SU-DHL-6 (cell line): ENCODE measurements at regions not wholly inside any gene's neighbourhood (a gene's known extent, or its start where the extent isn't known, plus 50 kb on each side); places are given as distances from the start of the nearest gene placed in this dataset.

Experiments
- H2AFZ ChIP-seq: fragments of 200-600 bp; sonication (generic); 2 replicates; pipeline ENCODE4 v1.6.1; 2014; ENCODE audit warnings: low read depth, mild to moderate bottlenecking, moderate library complexity, mixed read lengths, antibody characterized with exemption, low read length; ENCODE audit not compliant: severe bottlenecking
- H3F3A ChIP-seq: fragments of 200-600 bp; shearing (Covaris generic); 2 replicates; pipeline ENCODE4 v1.6.0; 2016; ENCODE audit warnings: antibody characterized with exemption, mild to moderate bottlenecking; ENCODE audit not compliant: insufficient read depth
- H3K27ac ChIP-seq: fragments of 200-600 bp; sonication (generic); 2 replicates; pipeline ENCODE4 v1.5.1; 2016; ENCODE audit warnings: low read depth, mild to moderate bottlenecking, low read length, moderate library complexity, mixed read lengths
- H3K27me3 ChIP-seq: fragments of 200-600 bp; sonication (generic), shearing (Covaris generic); 2 replicates; pipeline ENCODE4 v1.6.0; 2014; ENCODE audit warnings: mild to moderate bottlenecking, low read length
- H3K36me3 ChIP-seq: fragments of 200-600 bp; sonication (generic); 2 replicates; pipeline ENCODE4 v1.6.1; 2014; ENCODE audit warnings: mild to moderate bottlenecking, low read length, mixed read lengths
- H3K4me2 ChIP-seq: fragments of 300-600, 200-600 bp; shearing (Covaris generic), sonication (generic); 2 replicates; pipeline ENCODE4 v1.6.0; 2014; ENCODE audit warnings: low read length, low read depth, mild to moderate bottlenecking; ENCODE audit not compliant: poor library complexity, severe bottlenecking
- H3K4me3 ChIP-seq: fragments of 200-600 bp; sonication (generic); 2 replicates; pipeline ENCODE4 v1.5.1; 2014; ENCODE audit warnings: antibody characterized with exemption, low read length, mild to moderate bottlenecking, mixed read lengths; ENCODE audit not compliant: insufficient read depth, poor library complexity, severe bottlenecking
- H3K79me2 ChIP-seq: fragments of 200-600 bp; sonication (generic); 2 replicates; pipeline ENCODE4 v1.6.1; 2014; ENCODE audit warnings: mild to moderate bottlenecking, low read length, moderate library complexity; ENCODE audit not compliant: insufficient read depth
- H3K9ac ChIP-seq: fragments of 200-600 bp; sonication (generic); 2 replicates; pipeline ENCODE4 v1.7.0; 2014; ENCODE audit warnings: mild to moderate bottlenecking, low read length
- H3K9me2 ChIP-seq: fragments of 200-600 bp; sonication (generic); replicated peaks from 2 replicates; pipeline ENCODE4 v1.6.1; 2014; ENCODE audit warnings: low read length; ENCODE audit not compliant: insufficient read depth
- H3K9me3 ChIP-seq: fragments of 200-600 bp; sonication (generic); 2 replicates; pipeline ENCODE4 v1.6.1; 2014; ENCODE audit warnings: low read length, mixed read lengths; ENCODE audit not compliant: insufficient read depth
- H4K20me1 ChIP-seq: fragments of 200-600 bp; sonication (generic); 2 replicates; pipeline ENCODE4 v1.6.1; 2014; ENCODE audit warnings: low read depth, mild to moderate bottlenecking, antibody characterized with exemption, low read length, moderate library complexity, mixed read lengths
- CTCF ChIP-seq: fragments of 200-600 bp; sonication (generic); IDR thresholded peaks from one replicate; pipeline ENCODE4 v1.5.1; 2017; ENCODE audit warnings: antibody characterized with exemption, mild to moderate bottlenecking, low read length, moderate library complexity; ENCODE audit not compliant: insufficient read depth, poor library complexity, severe bottlenecking
- EZH2phosphoT487 ChIP-seq: fragments of 200-600 bp; sonication (generic), shearing (Covaris generic); conservative IDR thresholded peaks from 2 replicates; pipeline ENCODE4 v1.6.1; 2018; ENCODE audit warnings: mild to moderate bottlenecking, antibody characterized with exemption, low read length, moderate library complexity, mixed read lengths

- no peaks in the 10 kb centered on the region for H3K36me3 ChIP-seq
- no peaks in the 10 kb centered on the region for H3K9me3 ChIP-seq
- H3K9me2 ChIP-seq, result no peaks in the 10 kb centered on the region
- H2AFZ ChIP-seq, result no peak overlapping the region
- H3F3A ChIP-seq, result no peaks in the 10 kb centered on the region
- H3K27ac ChIP-seq, result no peak overlapping the region
- H3K4me3 ChIP-seq, result no peak overlapping the region
- H3K4me2 ChIP-seq, result no peak overlapping the region
- H3K79me2 ChIP-seq, result no peaks in the 10 kb centered on the region
- no peak overlapping the region for H3K9ac ChIP-seq
- H4K20me1 ChIP-seq, result no peaks in the 10 kb centered on the region
- TF ChIP-seq EZH2phosphoT487 (no peak), CTCF (no peak)
- 0 out of 2 replicates have a peak, but pooled peaks cover 5% of the 10 kb centered on the region for H3K27me3 ChIP-seq
Observed at GRCh38 chr13:52938065-52938464, 89.6 kb upstream of the PCDH8 start.

- no peak overlapping the region for H3K4me2 ChIP-seq
- H3K9me3 ChIP-seq, result no peaks in the 10 kb centered on the region
- no peaks in the 10 kb centered on the region for H3K79me2 ChIP-seq
- TF ChIP-seq EZH2phosphoT487, result no peak
- TF ChIP-seq CTCF, result no peak
- no peak overlapping the region for H2AFZ ChIP-seq
- no peak overlapping the region for H3K4me3 ChIP-seq
- H3K9ac ChIP-seq, result no peak overlapping the region
- H3K9me2 ChIP-seq, result no peaks in the 10 kb centered on the region
- 0 out of 2 replicates have a peak, but pooled peaks cover 5% of the 10 kb centered on the region for H3K27me3 ChIP-seq
- H4K20me1 ChIP-seq, result no peaks in the 10 kb centered on the region
- no peaks in the 10 kb centered on the region for H3F3A ChIP-seq
- no peaks in the 10 kb centered on the region for H3K36me3 ChIP-seq
- H3K27ac ChIP-seq, result no peak overlapping the region
Observed at GRCh38 chr13:52936806-52937205, 88.4 kb upstream of the PCDH8 start.

GRCh38 chr13:52934258-52934657 lies 85.8 kb upstream of the PCDH8 start:
- no peaks in the 10 kb centered on the region for H4K20me1 ChIP-seq
- no peak for TF ChIP-seq EZH2phosphoT487
- TF ChIP-seq CTCF, result no peak
- no peak overlapping the region for H3K4me2 ChIP-seq
- H3K79me2 ChIP-seq, result no peaks in the 10 kb centered on the region
- H2AFZ ChIP-seq, result no peak overlapping the region
- no peaks in the 10 kb centered on the region for H3F3A ChIP-seq
- no peak overlapping the region for H3K4me3 ChIP-seq
- 0 out of 2 replicates have a peak, but pooled peaks cover 5% of the 10 kb centered on the region for H3K27me3 ChIP-seq
- no peaks in the 10 kb centered on the region for H3K36me3 ChIP-seq
- no peaks in the 10 kb centered on the region for H3K9me3 ChIP-seq
- H3K9ac ChIP-seq, result no peak overlapping the region
- H3K27ac ChIP-seq, result no peak overlapping the region
- H3K9me2 ChIP-seq, result no peaks in the 10 kb centered on the region
